ENCODE measurements at regions not wholly inside any gene's neighbourhood (a gene's known extent, or its start where the extent isn't known, plus 50 kb on each side); places are given as distances from the start of the nearest gene placed in this dataset.

DNA sequence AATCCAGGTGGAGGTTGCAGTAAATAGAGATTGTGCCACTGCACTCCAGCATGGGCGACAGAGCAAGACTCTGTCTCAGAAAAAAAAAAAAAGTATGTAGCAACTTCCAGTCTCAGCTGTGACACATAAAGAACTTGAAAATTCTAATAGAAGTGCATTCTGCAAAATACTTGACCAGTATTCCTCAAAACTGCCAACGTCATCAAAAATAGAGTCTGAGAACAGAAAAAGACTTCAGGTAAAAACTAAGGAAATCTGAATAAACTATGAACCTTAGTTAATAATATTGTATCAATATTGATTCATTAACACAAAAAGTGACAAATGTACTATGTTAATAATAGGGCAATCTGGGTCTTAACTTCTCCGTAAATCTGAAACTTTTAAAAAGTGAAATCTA lies 76.7 kb upstream of the WDR75 start:
- Histone ChIP-seq H2AFZ (ENCODE audit: control insufficient read depth, low read depth, low read length) (no peak overlapping the region), H3K4me2 (ENCODE audit: control insufficient read depth, insufficient read depth) (no peak overlapping the region), H3K79me2 (ENCODE audit: control insufficient read depth, insufficient read depth, low read length) (no peaks in the 10 kb centered on the region), H3K4me1 (ENCODE audit: control insufficient read depth, insufficient read depth, low read length) (no peaks in the 10 kb centered on the region), H3K36me3 (ENCODE audit: control insufficient read depth in 2 of 2, insufficient read depth in 2 of 2, low read length in 1 of 2) (no peaks in the 10 kb centered on the region), H3K4me3 (no peak overlapping the region), H4K20me1 (ENCODE audit: control insufficient read depth, insufficient read depth) (no peaks in the 10 kb centered on the region), H3K27ac (ENCODE audit: control insufficient read depth, insufficient read depth) (no peak overlapping the region), H3K27me3 (replicated peaks in 1 of 2; ENCODE audit: control insufficient read depth in 2 of 2, insufficient read depth in 2 of 2, low read length in 1 of 2) (no peaks in the 10 kb centered on the region), H3K9me3 (replicated peaks; ENCODE audit: control insufficient read depth, insufficient read depth, low read length) (no peaks in the 10 kb centered on the region), H3K9ac (ENCODE audit: control insufficient read depth, insufficient read depth, low read length) (no peak overlapping the region)
- in situ Hi-C loops (cut with MboI) = no loop called here
- ATAC-seq = no peak
- no peak for FAIRE-seq
- no peak for DNase-seq (ENCODE audit: low read depth, low spot score)
- BruUV-seq (replicated peaks) = no TSS peak
- intact Hi-C loops (cut with micrococcal nuclease; ENCODE audit: unreplicated experiment) = no loop called here
- TF ChIP-seq FOXM1 (IDR thresholded peaks at IDR 0.05; ENCODE audit: low read depth, low read length) (no peak), TCF12 (IDR thresholded peaks at IDR 0.05; ENCODE audit: low read depth, low read length) (no peak), CREB1 (IDR thresholded peaks at IDR 0.05; ENCODE audit: low read depth) (no peak), FOS (IDR thresholded peaks at IDR 0.05; ENCODE audit: borderline replicate concordance, extremely low read depth, insufficient read length) (no peak), JUND (IDR thresholded peaks at IDR 0.05; ENCODE audit: low read depth, low read length) (no peak), SMAD1 (IDR thresholded peaks at IDR 0.05; ENCODE audit: low read depth, partially characterized antibody) (no peak), GATAD2B (conservative IDR thresholded peaks at IDR 0.05; ENCODE audit: low read depth) (no peak), ZNF24 (IDR thresholded peaks at IDR 0.05) (no peak), ZNF622 (IDR thresholded peaks at IDR 0.05) (no peak), MTA3 (IDR thresholded peaks at IDR 0.05; ENCODE audit: borderline replicate concordance, low read length) (no peak), SUPT20H (IDR thresholded peaks at IDR 0.05; ENCODE audit: borderline replicate concordance, control insufficient read depth, low read depth, low read length) (no peak)
- TF ChIP-seq, protein P1, sequence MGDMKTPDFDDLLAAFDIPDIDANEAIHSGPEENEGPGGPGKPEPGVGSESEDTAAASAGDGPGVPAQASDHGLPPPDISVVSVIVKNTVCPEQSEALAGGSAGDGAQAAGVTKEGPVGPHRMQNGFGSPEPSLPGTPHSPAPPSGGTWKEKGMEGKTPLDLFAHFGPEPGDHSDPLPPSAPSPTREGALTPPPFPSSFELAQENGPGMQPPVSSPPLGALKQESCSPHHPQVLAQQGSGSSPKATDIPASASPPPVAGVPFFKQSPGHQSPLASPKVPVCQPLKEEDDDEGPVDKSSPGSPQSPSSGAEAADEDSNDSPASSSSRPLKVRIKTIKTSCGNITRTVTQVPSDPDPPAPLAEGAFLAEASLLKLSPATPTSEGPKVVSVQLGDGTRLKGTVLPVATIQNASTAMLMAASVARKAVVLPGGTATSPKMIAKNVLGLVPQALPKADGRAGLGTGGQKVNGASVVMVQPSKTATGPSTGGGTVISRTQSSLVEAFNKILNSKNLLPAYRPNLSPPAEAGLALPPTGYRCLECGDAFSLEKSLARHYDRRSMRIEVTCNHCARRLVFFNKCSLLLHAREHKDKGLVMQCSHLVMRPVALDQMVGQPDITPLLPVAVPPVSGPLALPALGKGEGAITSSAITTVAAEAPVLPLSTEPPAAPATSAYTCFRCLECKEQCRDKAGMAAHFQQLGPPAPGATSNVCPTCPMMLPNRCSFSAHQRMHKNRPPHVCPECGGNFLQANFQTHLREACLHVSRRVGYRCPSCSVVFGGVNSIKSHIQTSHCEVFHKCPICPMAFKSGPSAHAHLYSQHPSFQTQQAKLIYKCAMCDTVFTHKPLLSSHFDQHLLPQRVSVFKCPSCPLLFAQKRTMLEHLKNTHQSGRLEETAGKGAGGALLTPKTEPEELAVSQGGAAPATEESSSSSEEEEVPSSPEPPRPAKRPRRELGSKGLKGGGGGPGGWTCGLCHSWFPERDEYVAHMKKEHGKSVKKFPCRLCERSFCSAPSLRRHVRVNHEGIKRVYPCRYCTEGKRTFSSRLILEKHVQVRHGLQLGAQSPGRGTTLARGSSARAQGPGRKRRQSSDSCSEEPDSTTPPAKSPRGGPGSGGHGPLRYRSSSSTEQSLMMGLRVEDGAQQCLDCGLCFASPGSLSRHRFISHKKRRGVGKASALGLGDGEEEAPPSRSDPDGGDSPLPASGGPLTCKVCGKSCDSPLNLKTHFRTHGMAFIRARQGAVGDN (IDR thresholded peaks at IDR 0.05) = no peak
- TF ChIP-seq, protein P2, sequence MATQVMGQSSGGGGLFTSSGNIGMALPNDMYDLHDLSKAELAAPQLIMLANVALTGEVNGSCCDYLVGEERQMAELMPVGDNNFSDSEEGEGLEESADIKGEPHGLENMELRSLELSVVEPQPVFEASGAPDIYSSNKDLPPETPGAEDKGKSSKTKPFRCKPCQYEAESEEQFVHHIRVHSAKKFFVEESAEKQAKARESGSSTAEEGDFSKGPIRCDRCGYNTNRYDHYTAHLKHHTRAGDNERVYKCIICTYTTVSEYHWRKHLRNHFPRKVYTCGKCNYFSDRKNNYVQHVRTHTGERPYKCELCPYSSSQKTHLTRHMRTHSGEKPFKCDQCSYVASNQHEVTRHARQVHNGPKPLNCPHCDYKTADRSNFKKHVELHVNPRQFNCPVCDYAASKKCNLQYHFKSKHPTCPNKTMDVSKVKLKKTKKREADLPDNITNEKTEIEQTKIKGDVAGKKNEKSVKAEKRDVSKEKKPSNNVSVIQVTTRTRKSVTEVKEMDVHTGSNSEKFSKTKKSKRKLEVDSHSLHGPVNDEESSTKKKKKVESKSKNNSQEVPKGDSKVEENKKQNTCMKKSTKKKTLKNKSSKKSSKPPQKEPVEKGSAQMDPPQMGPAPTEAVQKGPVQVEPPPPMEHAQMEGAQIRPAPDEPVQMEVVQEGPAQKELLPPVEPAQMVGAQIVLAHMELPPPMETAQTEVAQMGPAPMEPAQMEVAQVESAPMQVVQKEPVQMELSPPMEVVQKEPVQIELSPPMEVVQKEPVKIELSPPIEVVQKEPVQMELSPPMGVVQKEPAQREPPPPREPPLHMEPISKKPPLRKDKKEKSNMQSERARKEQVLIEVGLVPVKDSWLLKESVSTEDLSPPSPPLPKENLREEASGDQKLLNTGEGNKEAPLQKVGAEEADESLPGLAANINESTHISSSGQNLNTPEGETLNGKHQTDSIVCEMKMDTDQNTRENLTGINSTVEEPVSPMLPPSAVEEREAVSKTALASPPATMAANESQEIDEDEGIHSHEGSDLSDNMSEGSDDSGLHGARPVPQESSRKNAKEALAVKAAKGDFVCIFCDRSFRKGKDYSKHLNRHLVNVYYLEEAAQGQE (IDR thresholded peaks at IDR 0.05; ENCODE audit: low read depth, low read length) = no peak
- TF ChIP-seq, protein P3, sequence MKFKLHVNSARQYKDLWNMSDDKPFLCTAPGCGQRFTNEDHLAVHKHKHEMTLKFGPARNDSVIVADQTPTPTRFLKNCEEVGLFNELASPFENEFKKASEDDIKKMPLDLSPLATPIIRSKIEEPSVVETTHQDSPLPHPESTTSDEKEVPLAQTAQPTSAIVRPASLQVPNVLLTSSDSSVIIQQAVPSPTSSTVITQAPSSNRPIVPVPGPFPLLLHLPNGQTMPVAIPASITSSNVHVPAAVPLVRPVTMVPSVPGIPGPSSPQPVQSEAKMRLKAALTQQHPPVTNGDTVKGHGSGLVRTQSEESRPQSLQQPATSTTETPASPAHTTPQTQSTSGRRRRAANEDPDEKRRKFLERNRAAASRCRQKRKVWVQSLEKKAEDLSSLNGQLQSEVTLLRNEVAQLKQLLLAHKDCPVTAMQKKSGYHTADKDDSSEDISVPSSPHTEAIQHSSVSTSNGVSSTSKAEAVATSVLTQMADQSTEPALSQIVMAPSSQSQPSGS (IDR thresholded peaks at IDR 0.05; ENCODE audit: low read length) = no peak
- RAD21 ChIA-PET (ENCODE audit: unreplicated experiment) = no interaction called here
- CTCF ChIA-PET = no interaction called here
- WGBS (ENCODE audit: insufficient coverage, insufficient replicate concordance, low lambda C conversion rate, missing lambda C conversion rate) = 31% methylated on average over 3 of the region's 3 CpGs
- SMC1A ChIA-PET (ENCODE audit: uncharacterized antibody, unreplicated experiment) = interaction anchor here (0.7 to 1.0 kb wide), 2 partner anchors 9 to 271 kb away, joined by 3 read pairs; no protein-coding TSS in a partner anchor
- POLR2A ChIA-PET = no interaction called here

Measured in GM12878 (cell line).